Heart left ventricle (tissue), 16 donors: ENCODE measurements at regions not wholly inside any gene's neighbourhood (a gene's known extent, or its start where the extent isn't known, plus 50 kb on each side); places are given as distances from the start of the nearest gene placed in this dataset.

ENCODE experiments used
- ATAC-seq, 4 donors: fragments of 200-7000 bp; cut with Tn5 transposase; one replicate each; pipeline ENCODE4 v1.9.1; 2020 to 2022; ENCODE audit warnings: moderate library complexity in 4 of 4, mild to moderate bottlenecking in 3 of 4, moderate number of reproducible peaks in 1 of 4
- DNase-seq, 5 donors: peaks; one replicate each; pipeline ENCODE4 v3.0.0-alpha.2; 2020
- H3K27ac ChIP-seq, 12 donors: fragments of 200-600 bp; sonication (generic) in 4 of 12; one replicate each; pipeline versions ENCODE4 v1.5.0 to v1.8.0; 2016 to 2022; ENCODE audit warnings: mild to moderate bottlenecking in 2 of 12
- H3K27me3 ChIP-seq, 9 donors: fragments of 200-600 bp; sonication (generic) in 2 of 9; one replicate each; pipeline versions ENCODE4 v1.5.1 to v1.8.0; 2016 to 2022; ENCODE audit warnings: mild to moderate bottlenecking in 3 of 9
- H3K36me3 ChIP-seq, 9 donors: fragments of 200-600 bp; sonication (generic) in 2 of 9; one replicate each; pipeline versions ENCODE4 v1.5.0 to v1.8.0; 2018 to 2022; ENCODE audit warnings: mild to moderate bottlenecking in 2 of 9
- H3K4me1 ChIP-seq, 12 donors: fragments of 200-600 bp; sonication (generic) in 4 of 12; one replicate each; pipeline versions ENCODE4 v1.5.0 to v1.8.0; 2016 to 2022; ENCODE audit warnings: mild to moderate bottlenecking in 3 of 12
- H3K4me3 ChIP-seq, 12 donors: fragments of 200-600 bp; sonication (generic) in 4 of 12; one replicate each; pipeline versions ENCODE4 v1.5.0 to v1.8.0; 2017 to 2022; ENCODE audit warnings: mild to moderate bottlenecking in 9 of 12, moderate library complexity in 4 of 12
- H3K9me3 ChIP-seq, 12 donors: fragments of 200-600 bp; sonication (generic) in 4 of 12; one replicate each; pipeline versions ENCODE4 v1.5.0 to v1.8.0; 2016 to 2022; ENCODE audit warnings: mild to moderate bottlenecking in 1 of 12
- CTCF ChIP-seq, 12 donors: fragments of 200-600 bp; sonication (generic) in 4 of 12; IDR thresholded peaks; one replicate each; pipeline versions ENCODE4 v1.5.0 to v1.8.0; 2018 to 2022; ENCODE audit warnings: antibody characterized with exemption in 12 of 12, mild to moderate bottlenecking in 5 of 12
- POLR2A ChIP-seq, 2 donors: fragments of 450-650 bp; IDR thresholded peaks; one replicate each; pipeline ENCODE4 v1.6.1; 2017; ENCODE audit warnings: antibody characterized with exemption in 2 of 2, mild to moderate bottlenecking in 2 of 2, moderate library complexity in 2 of 2
- WGBS, 4 donors: extraction: QIAGEN DNeasy Blood & Tissue Kit in 2 of 4; methylation state at CpG; one replicate each; pipeline versions ENCODE4 v1.1.5 to v1.1.7; 2013 to 2018; 5-methylcytosine and 5-hydroxymethylcytosine counted together
- intact Hi-C, 10 donors: fragments of 100-400 bp; cut with DNase I; formaldehyde crosslinking; loops; one replicate each; pipeline versions ENCODE4 v1.11.1 to v1.14.2; 2022
- donor health status: ischemic (EF 13 %, LVEDD 7.1; RV severe dilation, severe dysfunction).
- donor health status: healthy with polysubstance abuse.
- donor health status: DM: no; HTN: yes; CAD: no.
- donor health status: DM: no; HTN: no; CAD: no.
- donor health status: ischemic (EF 25% LVEDD 6.9; RV normal size, moderate dysfunction).
- donor health status: ischemic (EF 25% LVEDD 5.7; RV mildly dilated, moderate dysfunction).
- donor health status: healthy.
- donor health status: DM: yes; HTN: yes; CAD: no.
- donor health status: ischemic (EF 35%, LVEDD 5.7; RV mildly dilated, moderate dysfunction).
- donor health status: nonischemic (EF 11% LVEDD 7.7; RV severe dilation, severe dysfunction).
- donor health status: DM: yes; HTN: yes; CAD: no.
- donor health status: PGD.
- donor health status: ischemic (EF 29% LVEDD 5.4; RV normal size, mild dysfunction).
- donor health status: nonischemic (EF 23%, LVEDD 6.1; RV moderate dilation, normal function).

GRCh38 chrX:45515262-45516215 is 314.9 kb upstream of the DIPK2B start:
- peak overlapping the region in 2 of 12 donors; percentile 14 to 22 for H3K27ac ChIP-seq
- no peaks in the 10 kb centered on the region for H3K9me3 ChIP-seq
- ATAC-seq (peak; percentile 64 to 90 (median 81)), DNase-seq (peak in 4 of 5 donors; percentile 20 to 51 (median 38))
- no peaks in the 10 kb centered on the region for H3K36me3 ChIP-seq
- intact Hi-C loops: loop anchor here (2.0 to 10.0 kb wide), 12 partner anchors 191 to 892 kb away; no protein-coding TSS in a partner anchor
- TF ChIP-seq CTCF (IDR thresholded peaks at IDR 0.05) (peak; percentile 40 to 68 (median 56)), POLR2A (IDR thresholded peaks at IDR 0.05) (no peak)
- 44 to 53% (median 50%) methylated on average over 12 of the region's 12 CpGs for WGBS, 4 donors
- peaks cover 0 to 8% (median 0%) of the 10 kb centered on the region in 12 donors for H3K4me1 ChIP-seq
- H3K27me3 ChIP-seq: peaks cover 0 to 15% (median 0%) of the 10 kb centered on the region in 9 donors
- H3K4me3 ChIP-seq: peak overlapping the region in 1 of 12 donors; percentile 6

DNA sequence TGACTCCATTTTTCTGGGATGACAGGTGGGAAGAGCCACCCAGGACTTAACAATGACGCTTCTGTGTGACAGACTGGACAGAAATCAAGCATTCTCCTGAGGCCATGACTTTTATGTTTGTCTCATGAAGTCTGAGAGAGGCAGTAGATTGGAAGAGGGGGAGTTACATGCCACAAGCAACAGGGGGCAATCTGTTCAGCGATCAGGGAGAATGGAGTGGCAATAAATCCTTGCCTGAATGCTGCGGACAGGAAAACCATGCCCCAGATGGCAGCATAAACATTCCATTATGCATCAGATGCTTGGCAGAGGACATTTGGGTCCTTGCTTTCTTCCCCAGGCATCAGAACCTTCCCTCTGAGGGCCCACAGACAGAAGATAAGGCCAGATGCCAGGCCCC is 312.4 kb upstream of the DIPK2B start:
- no peak overlapping the region for H3K4me3 ChIP-seq
- ATAC-seq: no peak
- H3K36me3 ChIP-seq: no peaks in the 10 kb centered on the region
- no peak for DNase-seq
- 69 to 85% (median 76%) methylated on average over 3 of the region's 3 CpGs for WGBS, 4 donors
- peaks cover 0 to 8% (median 0%) of the 10 kb centered on the region in 12 donors for H3K4me1 ChIP-seq
- H3K27me3 ChIP-seq: peaks cover 0 to 9% (median 0%) of the 10 kb centered on the region in 9 donors
- intact Hi-C loops: loop anchor here in 9 of 10 donors (5.0 to 10.0 kb wide), 12 partner anchors 181 to 892 kb away; no protein-coding TSS in a partner anchor
- no peak overlapping the region for H3K27ac ChIP-seq
- TF ChIP-seq POLR2A (IDR thresholded peaks at IDR 0.05) (no peak), CTCF (IDR thresholded peaks at IDR 0.05) (no peak)
- H3K9me3 ChIP-seq: no peaks in the 10 kb centered on the region

- intact Hi-C loops: loop anchor here in 1 of 10 donors (10.0 kb wide), 1 partner anchor 64 kb away; no protein-coding TSS in a partner anchor
- no peak for ATAC-seq
- H3K27ac ChIP-seq: peak overlapping the region in 5 of 12 donors; percentile 74 to 86 (median 78)
- no peak overlapping the region for H3K4me3 ChIP-seq
- WGBS, 4 donors: 56 to 69% (median 67%) methylated on average over 2 of the region's 2 CpGs
- TF ChIP-seq POLR2A (IDR thresholded peaks at IDR 0.05) (no peak), CTCF (IDR thresholded peaks at IDR 0.05) (no peak)
- no peaks in the 10 kb centered on the region for H3K36me3 ChIP-seq
- no peaks in the 10 kb centered on the region for H3K27me3 ChIP-seq
- no peak for DNase-seq
- peaks cover 0 to 30% (median 14%) of the 10 kb centered on the region in 12 donors for H3K4me1 ChIP-seq
- no peaks in the 10 kb centered on the region for H3K9me3 ChIP-seq
Measured at GRCh38 chrX:45508454-45508853, 307.8 kb upstream of the DIPK2B start.

GRCh38 chrX:45506149-45506730 is 305.6 kb upstream of the DIPK2B start:
- TF ChIP-seq POLR2A (IDR thresholded peaks at IDR 0.05) (no peak), CTCF (IDR thresholded peaks at IDR 0.05) (no peak)
- H3K4me3 ChIP-seq: no peak overlapping the region
- intact Hi-C loops: loop anchor here in 1 of 10 donors (10.0 kb wide), 1 partner anchor 61 kb away; no protein-coding TSS in a partner anchor
- H3K27me3 ChIP-seq: no peaks in the 10 kb centered on the region
- 61 to 78% (median 71%) methylated on average over 2 of the region's 2 CpGs for WGBS, 4 donors
- H3K9me3 ChIP-seq: no peaks in the 10 kb centered on the region
- H3K4me1 ChIP-seq: peaks cover 0 to 30% (median 14%) of the 10 kb centered on the region in 12 donors
- DNase-seq (no peak), ATAC-seq (peak in 1 of 4 donors; percentile 22)
- H3K27ac ChIP-seq: peak overlapping the region in 11 of 12 donors; percentile 65 to 86 (median 74)
- no peaks in the 10 kb centered on the region for H3K36me3 ChIP-seq
